ENCODE measurements at regions not wholly inside any gene's neighbourhood (a gene's known extent, or its start where the extent isn't known, plus 50 kb on each side); places are given as distances from the start of the nearest gene placed in this dataset.

DNA sequence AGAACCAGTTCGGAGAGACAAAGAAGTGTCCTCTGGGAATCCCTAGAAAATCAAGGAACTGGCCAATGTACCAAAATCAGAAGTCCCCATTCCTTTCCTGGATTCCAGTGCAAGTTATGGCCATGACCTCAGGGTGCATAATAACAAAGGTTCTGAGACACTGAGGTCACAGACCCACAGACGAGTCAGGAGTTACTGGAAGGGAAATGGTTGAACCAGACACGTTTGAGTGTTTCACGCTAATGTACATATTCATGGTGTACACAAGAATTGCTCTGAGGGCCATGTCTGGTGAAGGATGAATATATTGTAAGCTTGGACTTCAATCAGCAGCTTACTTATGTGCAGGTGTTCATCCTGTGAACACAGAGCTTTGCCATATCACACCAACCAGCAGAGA, 58.6 kb upstream of the KLHL29 start:
- no peak for DNase-seq

DNA sequence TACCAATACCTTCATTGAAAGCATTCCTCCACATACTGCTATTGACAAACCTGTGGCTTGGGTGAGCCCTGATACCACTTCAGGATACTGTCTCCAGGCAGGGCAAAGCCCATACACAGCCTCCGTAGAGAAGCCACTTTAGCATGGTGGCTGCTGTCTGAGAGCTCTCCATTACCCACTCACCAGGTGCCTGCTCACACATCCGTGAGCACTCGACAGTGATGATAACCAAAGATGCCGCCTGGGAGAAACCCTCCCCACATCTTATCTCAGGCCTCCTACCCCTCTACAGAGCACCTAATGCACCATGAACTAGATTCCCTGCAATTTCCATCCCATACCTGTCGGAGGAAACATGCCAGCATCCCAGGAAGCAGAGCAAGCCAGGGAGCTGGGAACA, 57.6 kb upstream of the KLHL29 start:
- no peak for DNase-seq

GRCh38 chr2:23327887-23328286, 57.1 kb upstream of the KLHL29 start:
- no peak for DNase-seq

DNA sequence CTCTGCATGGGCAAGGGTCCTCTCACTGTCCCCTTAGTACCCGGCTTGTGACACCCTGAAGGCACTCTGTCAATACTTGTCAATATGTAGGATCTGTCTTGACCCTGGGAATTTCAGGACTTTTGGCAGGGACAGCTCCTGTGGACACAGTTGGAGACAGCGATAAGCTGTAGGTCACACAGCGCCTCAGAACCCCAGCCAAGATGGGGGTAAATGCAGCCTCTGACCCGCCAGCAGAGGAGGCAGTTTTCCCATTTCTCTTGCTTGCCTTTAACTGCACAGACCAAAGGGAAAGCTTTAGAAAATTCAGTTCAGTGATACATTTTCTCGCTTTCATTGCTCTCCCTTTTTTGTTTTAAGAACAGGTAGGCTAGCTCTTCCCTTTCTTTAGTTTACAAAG, 54.8 kb upstream of the KLHL29 start:
- no peak for DNase-seq
